IMR-90 (cell line): ENCODE measurements at regions not wholly inside any gene's neighbourhood (a gene's known extent, or its start where the extent isn't known, plus 50 kb on each side); places are given as distances from the start of the nearest gene placed in this dataset.

Experiments used
- ATAC-seq: fragments of 200-7000 bp; cut with Tn5 transposase; 2 replicates; pipeline ENCODE4 v1.9.1; 2020; ENCODE audit warnings: low read depth, mild to moderate bottlenecking, moderate library complexity
- BruUV-seq: library from RNA; stranded (reverse); fragments of 400-500 nt; replicated peaks from 2 replicates; lab custom pipeline; 2021; lab: Mats Ljungman, UMichigan
- CTCF ChIA-PET: fragments of 300-600 bp; formaldehyde crosslinking; extraction: SDS; loops from one replicate; lab custom pipeline; 2021; ENCODE audit warnings: antibody characterized with exemption; lab: Yijun Ruan, JAX
- POLR2A ChIA-PET: fragments of 300-600 bp; sonication (Branson Sonifier 250); formaldehyde crosslinking; loops from one replicate; lab custom pipeline; 2022; ENCODE audit warnings: antibody characterized with exemption; ENCODE audit not compliant: unreplicated experiment; lab: Charles Lee
- DNase-seq: peaks from one replicate; pipeline ENCODE4 v3.0.0; 2013
- H2AFZ ChIP-seq: replicated peaks from 2 replicates; pipeline ENCODE3; 2013; ENCODE audit warnings: low read length, mild to moderate bottlenecking; ENCODE audit not compliant: poor library complexity
- H2AK5ac ChIP-seq: 2 replicates; pipeline ENCODE4 v1.6.1; 2013; ENCODE audit warnings: low read depth, low read length, inconsistent platforms
- H2AK9ac ChIP-seq: replicated peaks from 2 replicates; pipeline ENCODE3; 2013; ENCODE audit warnings: mild to moderate bottlenecking, low read depth, low read length, moderate library complexity; ENCODE audit not compliant: poor library complexity
- H2BK120ac ChIP-seq: 2 replicates; pipeline ENCODE4 v1.6.1; 2013; ENCODE audit warnings: low read depth, low read length, inconsistent platforms
- H2BK15ac ChIP-seq: 3 replicates; pipeline ENCODE4 v1.6.1; 2013; ENCODE audit warnings: low read depth, low read length, inconsistent platforms
- H2BK20ac ChIP-seq: 2 replicates; pipeline ENCODE4 v1.6.1; 2013; ENCODE audit warnings: low read depth, mild to moderate bottlenecking, inconsistent platforms, low read length, moderate library complexity
- H2BK5ac ChIP-seq: 2 replicates; pipeline ENCODE4 v1.6.1; 2013; ENCODE audit warnings: mild to moderate bottlenecking, low read depth, low read length, inconsistent platforms; ENCODE audit not compliant: poor library complexity, severe bottlenecking
- H3K14ac ChIP-seq: replicated peaks from 2 replicates; pipeline ENCODE4 v1.6.1; 2013; ENCODE audit warnings: low read depth, low read length, inconsistent platforms
- H3K18ac ChIP-seq: 2 replicates; pipeline ENCODE4 v1.6.1; 2013; ENCODE audit warnings: low read depth, low read length, control low read depth
- H3K23ac ChIP-seq: 2 replicates; pipeline ENCODE4 v1.6.1; 2013; ENCODE audit warnings: low read depth, low read length, inconsistent platforms
- H3K27ac ChIP-seq: 2 replicates; pipeline ENCODE4 v1.5.1; 2013; ENCODE audit warnings: mild to moderate bottlenecking, control low read depth, low read length; ENCODE audit not compliant: insufficient read depth
- H3K27me3 ChIP-seq: 2 replicates; pipeline ENCODE4 v1.6.1; 2013; ENCODE audit warnings: low read length; ENCODE audit not compliant: control insufficient read depth, insufficient read depth
- H3K36me3 ChIP-seq: 2 replicates; pipeline ENCODE4 v1.6.1; 2013; ENCODE audit warnings: low read length, mixed read lengths; ENCODE audit not compliant: control insufficient read depth, insufficient read depth
- H3K4ac ChIP-seq: 2 replicates; pipeline ENCODE4 v1.6.1; 2013; ENCODE audit warnings: low read depth, low read length, inconsistent platforms
- H3K4me1 ChIP-seq: 2 replicates; pipeline ENCODE4 v1.6.1; 2013; ENCODE audit warnings: low read length, mixed read lengths; ENCODE audit not compliant: control insufficient read depth, insufficient read depth
- H3K4me2 ChIP-seq: 2 replicates; pipeline ENCODE4 v1.6.1; 2013; ENCODE audit warnings: low read depth, mild to moderate bottlenecking, control low read depth, low read length, moderate library complexity
- H3K4me3 ChIP-seq: 2 replicates; pipeline ENCODE4 v1.5.1; 2013; ENCODE audit warnings: low read depth, mild to moderate bottlenecking, control low read depth, low read length, moderate library complexity; ENCODE audit not compliant: insufficient read depth
- H3K56ac ChIP-seq: 2 replicates; pipeline ENCODE4 v1.6.1; 2013; ENCODE audit warnings: low read length, inconsistent platforms; ENCODE audit not compliant: insufficient read depth; ENCODE audit errors: extremely low read depth
- H3K79me1 ChIP-seq, 2 experiments: 2 replicates each; pipeline ENCODE4 v1.6.1; 2013; ENCODE audit warnings: low read length in 2 of 2, inconsistent platforms in 1 of 2, low read depth in 1 of 2
- H3K9ac ChIP-seq: 2 replicates; pipeline ENCODE4 v1.6.1; 2013; ENCODE audit warnings: low read depth, low read length, control low read depth
- H3K9me1 ChIP-seq: 2 replicates; pipeline ENCODE4 v1.6.1; 2013; ENCODE audit warnings: low read length, inconsistent platforms; ENCODE audit not compliant: insufficient read depth
- H3K9me3 ChIP-seq: 2 replicates; pipeline ENCODE4 v1.6.1; 2013; ENCODE audit warnings: low read length; ENCODE audit not compliant: control insufficient read depth, insufficient read depth
- H4K20me1 ChIP-seq: 2 replicates; pipeline ENCODE4 v1.6.1; 2013; ENCODE audit warnings: low read length, inconsistent platforms; ENCODE audit not compliant: insufficient read depth
- H4K5ac ChIP-seq: 2 replicates; pipeline ENCODE4 v1.6.1; 2013; ENCODE audit warnings: mild to moderate bottlenecking, low read depth, low read length, control low read depth
- H4K8ac ChIP-seq, 2 experiments: 2 replicates each; pipeline ENCODE4 v1.6.1; 2013; ENCODE audit warnings: low read depth in 2 of 2, low read length in 2 of 2, control low read depth in 1 of 2, inconsistent platforms in 1 of 2
- H4K91ac ChIP-seq: 2 replicates; pipeline ENCODE4 v1.6.1; 2013; ENCODE audit warnings: low read depth, low read length, inconsistent platforms; ENCODE audit not compliant: insufficient read depth
- BHLHE40 ChIP-seq: fragments of 150-350 bp; IDR thresholded peaks from 2 replicates; pipeline ENCODE4 v1.6.1; 2016; ENCODE audit warnings: mild to moderate bottlenecking, low read depth, low read length
- CEBPB ChIP-seq: IDR thresholded peaks from 2 replicates; pipeline ENCODE4 v1.6.1; 2012; ENCODE audit warnings: low read depth, low read length, improper control_type of control experiment
- CHD1 ChIP-seq: IDR thresholded peaks from 2 replicates; pipeline ENCODE4 v1.6.1; 2012; ENCODE audit warnings: low read depth, low read length, improper control_type of control experiment
- ELK1 ChIP-seq: fragments of 150-350 bp; IDR thresholded peaks from 2 replicates; pipeline ENCODE4 v1.6.1; 2016; ENCODE audit warnings: low read depth, mild to moderate bottlenecking, low read length, moderate library complexity, borderline replicate concordance
- FOS ChIP-seq: fragments of 150-350 bp; IDR thresholded peaks from 2 replicates; pipeline ENCODE4 v1.6.1; 2016; ENCODE audit warnings: low read depth, low read length
- MAFK ChIP-seq: IDR thresholded peaks from 2 replicates; pipeline ENCODE4 v1.6.1; 2012; ENCODE audit warnings: low read depth, low read length, improper control_type of control experiment
- MAZ ChIP-seq: IDR thresholded peaks from 2 replicates; pipeline ENCODE4 v1.6.1; 2012; ENCODE audit warnings: low read depth, mild to moderate bottlenecking, low read length, improper control_type of control experiment, moderate library complexity, borderline replicate concordance
- MXI1 ChIP-seq: IDR thresholded peaks from 2 replicates; pipeline ENCODE4 v1.6.1; 2012; ENCODE audit warnings: low read depth, mild to moderate bottlenecking, low read length, moderate library complexity, borderline replicate concordance
- NFE2L2 ChIP-seq: fragments of 150-350 bp; IDR thresholded peaks from 2 replicates; pipeline ENCODE4 v1.6.1; 2016; ENCODE audit warnings: low read depth, mild to moderate bottlenecking, low read length
- POLR2A ChIP-seq: IDR thresholded peaks from 2 replicates; pipeline ENCODE4 v1.6.1; 2012; ENCODE audit warnings: mild to moderate bottlenecking, low read depth, low read length
- RAD21 ChIP-seq: IDR thresholded peaks from 2 replicates; pipeline ENCODE4 v1.6.1; 2012; ENCODE audit warnings: low read length, improper control_type of control experiment
- RCOR1 ChIP-seq: IDR thresholded peaks from 2 replicates; pipeline ENCODE4 v1.6.1; 2012; ENCODE audit warnings: mild to moderate bottlenecking, low read length, improper control_type of control experiment; ENCODE audit not compliant: insufficient replicate concordance
- RFX5 ChIP-seq: IDR thresholded peaks from 2 replicates; pipeline ENCODE4 v1.8.0; 2012; ENCODE audit warnings: low read depth, mild to moderate bottlenecking, low read length, moderate library complexity
- SMC3 ChIP-seq: fragments of 150-350 bp; IDR thresholded peaks from 2 replicates; pipeline ENCODE4 v1.6.1; 2016; ENCODE audit warnings: low read depth, mild to moderate bottlenecking, antibody characterized with exemption, low read length, moderate library complexity
- USF2 ChIP-seq: fragments of 150-350 bp; IDR thresholded peaks from 2 replicates; pipeline ENCODE4 v1.6.1; 2017; ENCODE audit warnings: mild to moderate bottlenecking, antibody characterized with exemption, low read length, low read depth
- WGBS, 2 experiments: methylation state at CpG; one replicate each; pipeline versions ENCODE4 v1.1.5 to v1.1.7; 2013; ENCODE audit warnings: missing lambda C conversion rate in 2 of 2; ENCODE audit not compliant: insufficient read length in 1 of 2; ENCODE audit errors: extremely low coverage in 2 of 2; 5-methylcytosine and 5-hydroxymethylcytosine counted together
- dilution Hi-C: fragments of 300-500 bp; cut with HindIII; formaldehyde crosslinking; loops from one replicate; pipeline ENCODE4 v1.14.3; 2018; ENCODE audit warnings: low sequenced_read_pairs; ENCODE audit not compliant: unreplicated experiment
- in situ Hi-C: fragments of 300-500 bp; cut with MboI; formaldehyde crosslinking; loops from 3 replicates; pipeline ENCODE4 v1.14.3; 2019; ENCODE audit warnings: low sequenced_read_pairs, inconsistent platforms, mixed read lengths
- intact Hi-C: fragments of 100-400 bp; cut with micrococcal nuclease; formaldehyde crosslinking; loops from 2 replicates; pipeline ENCODE4 v1.10.0; 2022
- TF ChIP-seq, protein P1 (sequence below): conservative IDR thresholded peaks from 2 replicates; pipeline ENCODE4 v1.5.1; 2012; ENCODE audit warnings: mild to moderate bottlenecking, low read depth, low read length, improper control_type of control experiment

GRCh38 chr1:170219163-170219562 lies 73.4 kb downstream of the NTMT2 start:
- no peaks in the 10 kb centered on the region for H3K79me1 ChIP-seq
- no peak overlapping the region for H3K4ac ChIP-seq
- H3K23ac ChIP-seq = no peak overlapping the region
- no peak overlapping the region for H4K8ac ChIP-seq
- TF ChIP-seq POLR2A (no peak), SMC3 (no peak), NFE2L2 (no peak), MAZ (no peak), RAD21 (no peak), MAFK (no peak), BHLHE40 (no peak), ELK1 (no peak), RCOR1 (no peak), MXI1 (no peak), FOS (no peak), USF2 (no peak), CHD1 (no peak), CEBPB (no peak), RFX5 (no peak)
- TF ChIP-seq, protein P1, sequence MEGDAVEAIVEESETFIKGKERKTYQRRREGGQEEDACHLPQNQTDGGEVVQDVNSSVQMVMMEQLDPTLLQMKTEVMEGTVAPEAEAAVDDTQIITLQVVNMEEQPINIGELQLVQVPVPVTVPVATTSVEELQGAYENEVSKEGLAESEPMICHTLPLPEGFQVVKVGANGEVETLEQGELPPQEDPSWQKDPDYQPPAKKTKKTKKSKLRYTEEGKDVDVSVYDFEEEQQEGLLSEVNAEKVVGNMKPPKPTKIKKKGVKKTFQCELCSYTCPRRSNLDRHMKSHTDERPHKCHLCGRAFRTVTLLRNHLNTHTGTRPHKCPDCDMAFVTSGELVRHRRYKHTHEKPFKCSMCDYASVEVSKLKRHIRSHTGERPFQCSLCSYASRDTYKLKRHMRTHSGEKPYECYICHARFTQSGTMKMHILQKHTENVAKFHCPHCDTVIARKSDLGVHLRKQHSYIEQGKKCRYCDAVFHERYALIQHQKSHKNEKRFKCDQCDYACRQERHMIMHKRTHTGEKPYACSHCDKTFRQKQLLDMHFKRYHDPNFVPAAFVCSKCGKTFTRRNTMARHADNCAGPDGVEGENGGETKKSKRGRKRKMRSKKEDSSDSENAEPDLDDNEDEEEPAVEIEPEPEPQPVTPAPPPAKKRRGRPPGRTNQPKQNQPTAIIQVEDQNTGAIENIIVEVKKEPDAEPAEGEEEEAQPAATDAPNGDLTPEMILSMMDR = no peak
- no peaks in the 10 kb centered on the region for H3K4me1 ChIP-seq
- dilution Hi-C loops (no loop called here), in situ Hi-C loops (no loop called here), intact Hi-C loops (loop anchor here (10.0 kb wide), 1 partner anchor 316 kb away; the partner anchor contains the start of gene GORAB)
- no peak overlapping the region for H2AK9ac ChIP-seq
- no peak overlapping the region for H3K18ac ChIP-seq
- no peak overlapping the region for H4K91ac ChIP-seq
- no peaks in the 10 kb centered on the region for H4K20me1 ChIP-seq
- no peak overlapping the region for H2BK15ac ChIP-seq
- no peak overlapping the region for H4K5ac ChIP-seq
- H3K27me3 ChIP-seq = no peaks in the 10 kb centered on the region
- H2BK5ac ChIP-seq = no peak overlapping the region
- no TSS peak for BruUV-seq
- ATAC-seq (no peak), DNase-seq (no peak)
- CTCF ChIA-PET = no interaction called here
- no peak overlapping the region for H3K9ac ChIP-seq
- no peak overlapping the region for H3K56ac ChIP-seq
- no CpG with 5 or more reads among the region's 3 CpGs for WGBS, 2 experiments
- H3K14ac ChIP-seq = no peak overlapping the region
- no peak overlapping the region for H3K4me2 ChIP-seq
- H2AK5ac ChIP-seq = no peak overlapping the region
- no peak overlapping the region for H3K4me3 ChIP-seq
- no peak overlapping the region for H2BK120ac ChIP-seq
- H2AFZ ChIP-seq = no peak overlapping the region
- POLR2A ChIA-PET = no interaction called here
- H3K9me1 ChIP-seq = no peaks in the 10 kb centered on the region
- no peaks in the 10 kb centered on the region for H3K36me3 ChIP-seq
- no peak overlapping the region for H2BK20ac ChIP-seq
- H3K9me3 ChIP-seq = no peaks in the 10 kb centered on the region
- H3K27ac ChIP-seq = no peak overlapping the region
